ENCODE measurements at regions not wholly inside any gene's neighbourhood (a gene's known extent, or its start where the extent isn't known, plus 50 kb on each side); places are given as distances from the start of the nearest gene placed in this dataset.

GRCh38 chr11:92782806-92783205, 186.6 kb upstream of the MTNR1B start:
- no peak for DNase-seq (ENCODE audit: low spot score)
- TF ChIP-seq CTCF (IDR thresholded peaks at IDR 0.05; ENCODE audit: extremely low read depth, missing control alignments), result no peak

GRCh38 chr11:92784331-92784730, 185.1 kb upstream of the MTNR1B start:
- no peak for TF ChIP-seq CTCF (IDR thresholded peaks at IDR 0.05; ENCODE audit: extremely low read depth, missing control alignments)
- no peak for DNase-seq (ENCODE audit: low spot score)

- TF ChIP-seq CTCF (IDR thresholded peaks at IDR 0.05; ENCODE audit: extremely low read depth, missing control alignments), result no peak
- no peak for DNase-seq (ENCODE audit: low spot score)
These were observed 181.8 kb upstream of the MTNR1B start for GRCh38 chr11:92787638-92788037.

- TF ChIP-seq CTCF (IDR thresholded peaks at IDR 0.05; ENCODE audit: extremely low read depth, missing control alignments), result no peak
- no peak for DNase-seq (ENCODE audit: low spot score)
These were observed 179.7 kb upstream of the MTNR1B start for GRCh38 chr11:92789761-92790160.

GRCh38 chr11:92790366-92790765, 179.1 kb upstream of the MTNR1B start:
- DNase-seq (ENCODE audit: low spot score), result no peak

GRCh38 chr11:92790926-92791616, 178.4 kb upstream of the MTNR1B start:
- TF ChIP-seq CTCF (IDR thresholded peaks at IDR 0.05; ENCODE audit: extremely low read depth, missing control alignments), result no peak
- DNase-seq (ENCODE audit: low spot score), result no peak

More at GRCh38 chr11:92790366-92790765, 179.1 kb upstream of the MTNR1B start:
- TF ChIP-seq CTCF (IDR thresholded peaks at IDR 0.05; ENCODE audit: extremely low read depth, missing control alignments), result no peak

GRCh38 chr11:92791886-92792285, 177.6 kb upstream of the MTNR1B start:
- no peak for DNase-seq (ENCODE audit: low spot score)
- no peak for TF ChIP-seq CTCF (IDR thresholded peaks at IDR 0.05; ENCODE audit: extremely low read depth, missing control alignments)
